Liver (tissue), 8 donors: ENCODE measurements at regions not wholly inside any gene's neighbourhood (a gene's known extent, or its start where the extent isn't known, plus 50 kb on each side); places are given as distances from the start of the nearest gene placed in this dataset.

Source experiments
- DNase-seq: peaks from one replicate; pipeline ENCODE4 v3.0.0-alpha.2; 2017; ENCODE audit warnings: low spot score
- H3K27ac ChIP-seq, 2 donors: one replicate each; pipeline ENCODE4 v1.7.0; 2013; ENCODE audit warnings: inconsistent platforms in 2 of 2, low read length in 2 of 2, control low read depth in 1 of 2, low read depth in 1 of 2, mild to moderate bottlenecking in 1 of 2
- H3K27me3 ChIP-seq, 4 donors: one replicate each; pipeline versions ENCODE4 v1.6.1 to v1.7.0; 2013; ENCODE audit warnings: low read length in 3 of 4, inconsistent platforms in 1 of 4, mild to moderate bottlenecking in 1 of 4, moderate library complexity in 1 of 4; ENCODE audit not compliant: control insufficient read depth in 4 of 4, insufficient read depth in 4 of 4
- H3K36me3 ChIP-seq, 4 donors: one replicate each; pipeline versions ENCODE4 v1.6.1 to v1.7.0; 2013; ENCODE audit warnings: low read length in 3 of 4, mild to moderate bottlenecking in 3 of 4, low read depth in 1 of 4, moderate library complexity in 1 of 4; ENCODE audit not compliant: control insufficient read depth in 4 of 4, insufficient read depth in 3 of 4
- H3K4me1 ChIP-seq, 4 donors: one replicate each; pipeline versions ENCODE4 v1.6.1 to v1.7.0; 2013; ENCODE audit warnings: low read length in 3 of 4, mild to moderate bottlenecking in 3 of 4, moderate library complexity in 1 of 4; ENCODE audit not compliant: control insufficient read depth in 4 of 4, insufficient read depth in 4 of 4
- H3K4me3 ChIP-seq, 3 donors: one replicate each; pipeline versions ENCODE4 v1.6.1 to v1.7.0; 2013; ENCODE audit warnings: low read length in 3 of 3, control low read depth in 1 of 3, low read depth in 1 of 3, mild to moderate bottlenecking in 1 of 3
- H3K9ac ChIP-seq, 2 donors: one replicate each; pipeline ENCODE4 v1.7.0; 2013; ENCODE audit warnings: low read length in 2 of 2, mild to moderate bottlenecking in 2 of 2, moderate library complexity in 2 of 2, control low read depth in 1 of 2, low read depth in 1 of 2
- H3K9me3 ChIP-seq, 4 donors: one replicate each; pipeline versions ENCODE4 v1.6.1 to v1.7.0; 2013; ENCODE audit warnings: low read length in 3 of 4; ENCODE audit not compliant: control insufficient read depth in 4 of 4
- EGR1 ChIP-seq, 2 donors: IDR thresholded peaks; 2 replicates each; pipeline ENCODE4 v1.6.1; 2016 to 2018; ENCODE audit warnings: antibody characterized with exemption in 2 of 2, low read depth in 2 of 2
- FOXA1 ChIP-seq: IDR thresholded peaks from 2 replicates; pipeline ENCODE4 v1.6.1; 2016; ENCODE audit warnings: antibody characterized with exemption
- FOXA2 ChIP-seq: IDR thresholded peaks from 2 replicates; pipeline ENCODE4 v1.6.1; 2016; ENCODE audit warnings: antibody characterized with exemption
- GABPA ChIP-seq, 2 donors: IDR thresholded peaks in 1 of 2; conservative IDR thresholded peaks in 1 of 2; 2 replicates each; pipeline ENCODE4 v1.6.1; 2016; ENCODE audit warnings: antibody characterized with exemption in 2 of 2, mild to moderate bottlenecking in 1 of 2, moderate library complexity in 1 of 2
- HNF4A ChIP-seq, 2 donors: conservative IDR thresholded peaks; 2 replicates each; pipeline ENCODE4 v1.6.1; 2016; ENCODE audit warnings: antibody characterized with exemption in 2 of 2, mild to moderate bottlenecking in 2 of 2
- HNF4G ChIP-seq: IDR thresholded peaks from 2 replicates; pipeline ENCODE4 v1.6.1; 2016; ENCODE audit warnings: antibody characterized with exemption
- NR2F2 ChIP-seq: IDR thresholded peaks from 2 replicates; pipeline ENCODE4 v1.6.1; 2016; ENCODE audit warnings: antibody characterized with exemption
- RAD21 ChIP-seq, 2 donors: IDR thresholded peaks; 2 replicates each; pipeline ENCODE4 v1.6.1; 2016; ENCODE audit warnings: antibody characterized with exemption in 2 of 2, mild to moderate bottlenecking in 2 of 2
- RXRA ChIP-seq, 2 donors: IDR thresholded peaks; 2 replicates each; pipeline ENCODE4 v1.6.1; 2017 to 2018; ENCODE audit warnings: antibody characterized with exemption in 2 of 2, mild to moderate bottlenecking in 1 of 2
- SP1 ChIP-seq: IDR thresholded peaks from 2 replicates; pipeline ENCODE4 v1.6.1; 2018; ENCODE audit warnings: antibody characterized with exemption, mild to moderate bottlenecking
- TAF1 ChIP-seq: conservative IDR thresholded peaks from 2 replicates; pipeline ENCODE4 v1.6.1; 2016; ENCODE audit warnings: antibody characterized with exemption, mild to moderate bottlenecking
- YY1 ChIP-seq: IDR thresholded peaks from 2 replicates; pipeline ENCODE4 v1.6.1; 2016; ENCODE audit warnings: antibody characterized with exemption, mild to moderate bottlenecking
- WGBS: extraction: QIAGEN DNeasy Blood & Tissue Kit; methylation state at CpG from one replicate; pipeline ENCODE4 v1.1.7; 2013; 5-methylcytosine and 5-hydroxymethylcytosine counted together
- TF ChIP-seq, protein P1 (sequence below): IDR thresholded peaks from 2 replicates; pipeline ENCODE4 v1.6.1; 2016; ENCODE audit warnings: antibody characterized with exemption, mild to moderate bottlenecking
- TF ChIP-seq, protein P2 (sequence below): IDR thresholded peaks from 2 replicates; pipeline ENCODE4 v1.6.1; 2016; ENCODE audit warnings: antibody characterized with exemption
- TF ChIP-seq, protein P3 (sequence below): fragments of 150-350 bp; IDR thresholded peaks from 2 replicates; pipeline ENCODE4 v1.5.1; 2017; ENCODE audit warnings: improper control_type of control experiment, low read depth, low read length; ENCODE audit not compliant: missing input control
- TF ChIP-seq, protein P4 (sequence below): IDR thresholded peaks from 2 replicates; pipeline ENCODE4 v1.6.1; 2016; ENCODE audit warnings: antibody characterized with exemption
- TF ChIP-seq, protein P5 (sequence below): IDR thresholded peaks from 2 replicates; pipeline ENCODE4 v1.6.1; 2016; ENCODE audit warnings: antibody characterized with exemption
- donor health status: healthy.
- donor health status: healthy.
- donor health status: healthy.
- donor health status: healthy.
- donor health status: healthy.

DNA sequence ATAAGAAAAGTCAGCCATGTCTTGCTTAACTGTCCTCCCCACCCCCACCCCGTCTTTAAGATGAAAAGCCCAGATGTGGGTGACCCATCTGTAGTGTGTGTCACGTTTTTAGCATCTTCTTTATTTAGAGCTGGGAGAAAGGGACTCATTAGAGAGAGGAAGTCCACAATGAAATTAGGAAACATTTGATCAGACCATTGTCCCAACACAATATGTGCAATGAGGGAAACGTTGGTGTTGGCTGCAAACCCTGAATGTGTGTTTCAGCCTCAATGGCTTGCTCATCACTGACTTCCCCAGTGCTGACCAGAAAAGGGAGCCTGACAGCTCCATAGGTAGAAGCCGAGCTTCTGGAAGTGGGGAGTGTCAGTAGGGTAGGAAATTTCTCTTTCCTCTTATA, 475.7 kb downstream of the CD83 start:
- Histone ChIP-seq H3K27me3 (no peaks in the 10 kb centered on the region), H3K27ac (no peak overlapping the region), H3K4me1 (no peaks in the 10 kb centered on the region), H3K4me3 (no peak overlapping the region), H3K9ac (no peak overlapping the region), H3K36me3 (no peaks in the 10 kb centered on the region), H3K9me3 (no peaks in the 10 kb centered on the region)
- 85% methylated on average over 4 of the region's 4 CpGs for WGBS
- no peak for TF ChIP-seq RXRA (IDR thresholded peaks at IDR 0.05)
- no peak for TF ChIP-seq HNF4G
- no peak for TF ChIP-seq EGR1 (IDR thresholded peaks at IDR 0.05; ENCODE audit: low read depth in 2 of 2)
- TF ChIP-seq NR2F2: no peak
- TF ChIP-seq FOXA1: no peak
- no peak for TF ChIP-seq TAF1
- TF ChIP-seq, protein P1, sequence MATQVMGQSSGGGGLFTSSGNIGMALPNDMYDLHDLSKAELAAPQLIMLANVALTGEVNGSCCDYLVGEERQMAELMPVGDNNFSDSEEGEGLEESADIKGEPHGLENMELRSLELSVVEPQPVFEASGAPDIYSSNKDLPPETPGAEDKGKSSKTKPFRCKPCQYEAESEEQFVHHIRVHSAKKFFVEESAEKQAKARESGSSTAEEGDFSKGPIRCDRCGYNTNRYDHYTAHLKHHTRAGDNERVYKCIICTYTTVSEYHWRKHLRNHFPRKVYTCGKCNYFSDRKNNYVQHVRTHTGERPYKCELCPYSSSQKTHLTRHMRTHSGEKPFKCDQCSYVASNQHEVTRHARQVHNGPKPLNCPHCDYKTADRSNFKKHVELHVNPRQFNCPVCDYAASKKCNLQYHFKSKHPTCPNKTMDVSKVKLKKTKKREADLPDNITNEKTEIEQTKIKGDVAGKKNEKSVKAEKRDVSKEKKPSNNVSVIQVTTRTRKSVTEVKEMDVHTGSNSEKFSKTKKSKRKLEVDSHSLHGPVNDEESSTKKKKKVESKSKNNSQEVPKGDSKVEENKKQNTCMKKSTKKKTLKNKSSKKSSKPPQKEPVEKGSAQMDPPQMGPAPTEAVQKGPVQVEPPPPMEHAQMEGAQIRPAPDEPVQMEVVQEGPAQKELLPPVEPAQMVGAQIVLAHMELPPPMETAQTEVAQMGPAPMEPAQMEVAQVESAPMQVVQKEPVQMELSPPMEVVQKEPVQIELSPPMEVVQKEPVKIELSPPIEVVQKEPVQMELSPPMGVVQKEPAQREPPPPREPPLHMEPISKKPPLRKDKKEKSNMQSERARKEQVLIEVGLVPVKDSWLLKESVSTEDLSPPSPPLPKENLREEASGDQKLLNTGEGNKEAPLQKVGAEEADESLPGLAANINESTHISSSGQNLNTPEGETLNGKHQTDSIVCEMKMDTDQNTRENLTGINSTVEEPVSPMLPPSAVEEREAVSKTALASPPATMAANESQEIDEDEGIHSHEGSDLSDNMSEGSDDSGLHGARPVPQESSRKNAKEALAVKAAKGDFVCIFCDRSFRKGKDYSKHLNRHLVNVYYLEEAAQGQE: no peak
- TF ChIP-seq RAD21 (IDR thresholded peaks at IDR 0.05): no peak
- no peak for DNase-seq

DNA sequence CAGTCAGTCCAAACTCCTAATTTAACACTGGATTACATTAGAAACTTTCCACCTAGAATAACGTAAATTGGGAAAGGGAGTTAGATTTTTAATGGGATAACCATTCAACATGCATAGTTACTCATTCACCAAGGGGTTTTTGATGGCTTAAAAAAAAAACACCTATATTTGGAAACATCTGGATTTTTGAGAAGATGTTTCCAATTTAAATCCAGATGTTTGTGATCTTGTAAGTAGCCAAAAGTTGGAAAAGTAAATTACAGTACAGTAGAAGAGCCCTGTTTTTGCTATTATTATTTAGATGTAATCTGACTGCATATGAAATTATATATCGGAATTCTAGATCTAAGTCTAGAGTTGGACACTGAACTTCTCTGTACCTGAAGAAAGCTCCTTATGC, 478.2 kb downstream of the CD83 start:
- TF ChIP-seq, protein P2, sequence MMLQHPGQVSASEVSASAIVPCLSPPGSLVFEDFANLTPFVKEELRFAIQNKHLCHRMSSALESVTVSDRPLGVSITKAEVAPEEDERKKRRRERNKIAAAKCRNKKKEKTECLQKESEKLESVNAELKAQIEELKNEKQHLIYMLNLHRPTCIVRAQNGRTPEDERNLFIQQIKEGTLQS: no peak
- TF ChIP-seq, protein P3, sequence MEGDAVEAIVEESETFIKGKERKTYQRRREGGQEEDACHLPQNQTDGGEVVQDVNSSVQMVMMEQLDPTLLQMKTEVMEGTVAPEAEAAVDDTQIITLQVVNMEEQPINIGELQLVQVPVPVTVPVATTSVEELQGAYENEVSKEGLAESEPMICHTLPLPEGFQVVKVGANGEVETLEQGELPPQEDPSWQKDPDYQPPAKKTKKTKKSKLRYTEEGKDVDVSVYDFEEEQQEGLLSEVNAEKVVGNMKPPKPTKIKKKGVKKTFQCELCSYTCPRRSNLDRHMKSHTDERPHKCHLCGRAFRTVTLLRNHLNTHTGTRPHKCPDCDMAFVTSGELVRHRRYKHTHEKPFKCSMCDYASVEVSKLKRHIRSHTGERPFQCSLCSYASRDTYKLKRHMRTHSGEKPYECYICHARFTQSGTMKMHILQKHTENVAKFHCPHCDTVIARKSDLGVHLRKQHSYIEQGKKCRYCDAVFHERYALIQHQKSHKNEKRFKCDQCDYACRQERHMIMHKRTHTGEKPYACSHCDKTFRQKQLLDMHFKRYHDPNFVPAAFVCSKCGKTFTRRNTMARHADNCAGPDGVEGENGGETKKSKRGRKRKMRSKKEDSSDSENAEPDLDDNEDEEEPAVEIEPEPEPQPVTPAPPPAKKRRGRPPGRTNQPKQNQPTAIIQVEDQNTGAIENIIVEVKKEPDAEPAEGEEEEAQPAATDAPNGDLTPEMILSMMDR: no peak
- no peak for TF ChIP-seq EGR1 (IDR thresholded peaks at IDR 0.05; ENCODE audit: low read depth in 2 of 2)
- TF ChIP-seq, protein P4, sequence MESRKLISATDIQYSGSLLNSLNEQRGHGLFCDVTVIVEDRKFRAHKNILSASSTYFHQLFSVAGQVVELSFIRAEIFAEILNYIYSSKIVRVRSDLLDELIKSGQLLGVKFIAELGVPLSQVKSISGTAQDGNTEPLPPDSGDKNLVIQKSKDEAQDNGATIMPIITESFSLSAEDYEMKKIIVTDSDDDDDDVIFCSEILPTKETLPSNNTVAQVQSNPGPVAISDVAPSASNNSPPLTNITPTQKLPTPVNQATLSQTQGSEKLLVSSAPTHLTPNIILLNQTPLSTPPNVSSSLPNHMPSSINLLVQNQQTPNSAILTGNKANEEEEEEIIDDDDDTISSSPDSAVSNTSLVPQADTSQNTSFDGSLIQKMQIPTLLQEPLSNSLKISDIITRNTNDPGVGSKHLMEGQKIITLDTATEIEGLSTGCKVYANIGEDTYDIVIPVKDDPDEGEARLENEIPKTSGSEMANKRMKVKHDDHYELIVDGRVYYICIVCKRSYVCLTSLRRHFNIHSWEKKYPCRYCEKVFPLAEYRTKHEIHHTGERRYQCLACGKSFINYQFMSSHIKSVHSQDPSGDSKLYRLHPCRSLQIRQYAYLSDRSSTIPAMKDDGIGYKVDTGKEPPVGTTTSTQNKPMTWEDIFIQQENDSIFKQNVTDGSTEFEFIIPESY: no peak
- TF ChIP-seq, protein P1: no peak
- TF ChIP-seq FOXA2: no peak
- no peak for TF ChIP-seq FOXA1
- TF ChIP-seq HNF4A (conservative IDR thresholded peaks at IDR 0.05): no peak
- TF ChIP-seq SP1: no peak
- TF ChIP-seq, protein P5, sequence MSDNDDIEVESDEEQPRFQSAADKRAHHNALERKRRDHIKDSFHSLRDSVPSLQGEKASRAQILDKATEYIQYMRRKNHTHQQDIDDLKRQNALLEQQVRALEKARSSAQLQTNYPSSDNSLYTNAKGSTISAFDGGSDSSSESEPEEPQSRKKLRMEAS: no peak
- no peak for TF ChIP-seq RXRA (IDR thresholded peaks at IDR 0.05)
- TF ChIP-seq YY1: no peak
- no peak for TF ChIP-seq GABPA (IDR thresholded peaks at IDR 0.05 in 1 of 2, conservative IDR thresholded peaks at IDR 0.05 in 1 of 2)
- Histone ChIP-seq H3K27me3 (no peaks in the 10 kb centered on the region), H3K9me3 (no peaks in the 10 kb centered on the region), H3K4me1 (no peaks in the 10 kb centered on the region), H3K9ac (no peak overlapping the region), H3K27ac (no peak overlapping the region), H3K4me3 (no peak overlapping the region), H3K36me3 (no peaks in the 10 kb centered on the region)
- DNase-seq: no peak
- WGBS: 95% methylated on average over 2 of the region's 2 CpGs
